GM10266 (cell line): ENCODE measurements at regions not wholly inside any gene's neighbourhood (a gene's known extent, or its start where the extent isn't known, plus 50 kb on each side); places are given as distances from the start of the nearest gene placed in this dataset.

Experiments used
- DNase-seq: peaks from one replicate; pipeline ENCODE4 v3.0.0; 2012; ENCODE audit errors: extremely low spot score
- CTCF ChIP-seq: IDR thresholded peaks from 2 replicates; pipeline ENCODE4 v1.5.1; 2012; ENCODE audit warnings: mild to moderate bottlenecking, low read depth; ENCODE audit not compliant: control insufficient read depth, insufficient read depth; ENCODE audit errors: missing control alignments

GRCh38 chr2:167342769-167343168, 454.5 kb downstream of the XIRP2 start:
- DNase-seq, result no peak
- TF ChIP-seq CTCF, result no peak

DNA sequence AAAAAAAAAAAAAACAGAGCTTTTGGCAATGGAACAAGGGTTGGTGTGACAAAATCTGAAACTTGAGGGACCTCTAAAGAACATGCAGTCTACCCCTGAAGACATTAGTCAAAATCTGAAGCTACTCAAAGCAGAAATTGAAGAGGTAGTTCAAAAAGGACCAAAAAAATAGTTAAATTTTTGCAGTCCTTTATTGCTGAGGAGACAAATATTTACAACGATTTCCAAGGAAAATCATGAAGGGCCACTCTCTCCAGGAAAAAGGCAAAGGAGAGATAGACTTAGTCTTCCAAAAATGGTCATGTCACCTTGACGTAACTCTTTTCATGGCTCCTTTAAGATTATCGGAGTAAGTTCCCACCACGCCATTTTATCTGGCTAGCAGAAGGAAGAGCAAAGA, 452.0 kb downstream of the XIRP2 start:
- DNase-seq, result no peak
- no peak for TF ChIP-seq CTCF

- DNase-seq, result no peak
- no peak for TF ChIP-seq CTCF
These were observed 447.9 kb downstream of the XIRP2 start for GRCh38 chr2:167336213-167336612.

GRCh38 chr2:167335541-167335992, 447.3 kb downstream of the XIRP2 start:
- no peak for TF ChIP-seq CTCF
- DNase-seq, result no peak

DNA sequence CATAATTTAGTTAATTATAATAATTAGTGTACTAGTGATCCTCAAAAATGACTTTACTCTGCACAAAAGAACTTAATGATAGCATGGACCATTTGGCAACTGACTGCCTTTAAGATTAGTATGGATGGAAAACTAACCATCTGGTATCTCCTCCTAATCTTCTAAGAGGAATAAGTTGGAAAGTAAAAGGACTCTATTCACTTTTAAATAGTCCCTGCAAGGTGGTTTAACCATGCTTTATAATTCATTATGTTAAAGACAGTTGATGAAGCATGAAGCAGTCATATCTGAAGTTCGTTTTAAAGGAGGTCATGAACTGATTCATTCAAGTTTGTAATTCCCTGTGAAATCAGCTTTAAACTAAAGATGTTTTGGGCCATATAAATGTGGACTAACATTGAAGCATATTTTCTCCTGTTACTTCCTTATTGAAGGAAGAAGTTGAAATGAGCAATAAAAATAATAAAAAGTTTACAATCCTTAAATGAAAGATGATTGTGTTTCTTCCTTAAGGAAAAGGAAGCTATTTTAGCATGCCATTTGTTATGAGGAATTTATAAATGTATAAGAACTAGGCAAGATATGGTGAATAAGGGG, 446.0 kb downstream of the XIRP2 start:
- no peak for TF ChIP-seq CTCF

DNA sequence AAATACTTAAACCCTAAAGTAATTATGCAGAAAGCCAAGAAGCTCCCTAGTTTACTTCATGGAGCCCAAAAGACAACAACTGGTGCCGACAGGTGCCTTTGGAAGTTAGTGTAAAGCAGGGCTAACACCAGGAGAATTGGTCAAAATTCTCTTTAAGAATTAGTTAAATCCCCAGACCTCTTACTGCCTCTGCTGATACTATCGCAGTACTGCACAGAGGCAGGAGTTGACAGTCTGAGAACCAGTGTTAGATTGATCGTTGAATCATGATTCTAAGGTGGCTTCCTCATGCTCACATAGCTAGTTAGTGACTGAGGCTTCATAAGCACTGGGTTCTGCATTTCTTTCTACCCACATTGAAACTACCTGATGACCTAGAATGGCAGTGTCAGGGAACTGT, 445.0 kb downstream of the XIRP2 start:
- TF ChIP-seq CTCF, result no peak
- DNase-seq, result no peak

More for the DNA sequence above, 446.0 kb downstream of the XIRP2 start:
- no peak for DNase-seq

DNA sequence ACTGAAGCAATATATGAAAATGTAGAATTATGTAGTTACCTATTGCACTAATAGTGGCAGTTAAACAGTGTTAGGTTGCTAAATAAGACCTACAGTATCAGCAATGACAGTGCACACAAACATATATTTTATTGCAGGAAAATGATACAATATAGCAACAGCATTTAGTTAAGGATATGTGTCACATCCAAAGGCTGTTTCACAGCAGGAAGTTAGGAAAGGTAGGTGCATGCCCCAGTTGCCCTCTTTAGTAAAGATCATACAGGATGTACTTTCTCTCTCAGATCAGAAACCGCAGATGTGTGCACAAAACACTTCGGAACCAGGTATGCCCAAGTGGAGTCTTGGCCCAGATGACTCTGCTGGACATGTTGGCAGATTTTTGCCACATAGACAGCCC, 444.1 kb downstream of the XIRP2 start:
- DNase-seq, result no peak
- TF ChIP-seq CTCF, result no peak
